Astrocyte (in vitro differentiated cells and primary cell): ENCODE measurements at regions not wholly inside any gene's neighbourhood (a gene's known extent, or its start where the extent isn't known, plus 50 kb on each side); places are given as distances from the start of the nearest gene placed in this dataset.

ENCODE experiments used
- CTCF ChIP-seq: IDR thresholded peaks from 2 replicates; pipeline ENCODE4 v1.5.1; 2011; ENCODE audit warnings: low read depth, mild to moderate bottlenecking, inconsistent platforms, low read length, moderate library complexity; ENCODE audit not compliant: insufficient read depth
- EZH2 ChIP-seq: IDR thresholded peaks from 2 replicates; pipeline ENCODE4 v1.6.1; 2012; ENCODE audit warnings: mild to moderate bottlenecking, low read length, inconsistent platforms; ENCODE audit not compliant: insufficient read depth

GRCh38 chr2:81979086-81979485, 1674.5 kb upstream of the LRRTM1 start:
- TF ChIP-seq EZH2 (no peak), CTCF (no peak)
